Stomach (tissue), 4 donors: ENCODE measurements at regions not wholly inside any gene's neighbourhood (a gene's known extent, or its start where the extent isn't known, plus 50 kb on each side); places are given as distances from the start of the nearest gene placed in this dataset.

Source experiments
- EP300 ChIP-seq: sonication (generic); formaldehyde crosslinking; IDR thresholded peaks from one replicate; pipeline ENCODE4 v1.6.1; 2017; ENCODE audit warnings: antibody characterized with exemption
- POLR2A ChIP-seq, 4 donors: fragments of 450-650 bp; IDR thresholded peaks; one replicate each; pipeline ENCODE4 v1.6.1; 2016; ENCODE audit warnings: antibody characterized with exemption in 4 of 4, control low read depth in 2 of 4, mild to moderate bottlenecking in 1 of 4, moderate library complexity in 1 of 4
- TF ChIP-seq, protein P1 (sequence below), 7 experiments: fragments of 450-650 bp in 4 of 7; fragments of 200-600 bp in 3 of 7; sonication (generic) in 3 of 7; IDR thresholded peaks; one replicate each; pipeline ENCODE4 v1.5.1; 2016 to 2019; ENCODE audit warnings: antibody characterized with exemption in 7 of 7, control low read depth in 2 of 7, mild to moderate bottlenecking in 1 of 7

DNA sequence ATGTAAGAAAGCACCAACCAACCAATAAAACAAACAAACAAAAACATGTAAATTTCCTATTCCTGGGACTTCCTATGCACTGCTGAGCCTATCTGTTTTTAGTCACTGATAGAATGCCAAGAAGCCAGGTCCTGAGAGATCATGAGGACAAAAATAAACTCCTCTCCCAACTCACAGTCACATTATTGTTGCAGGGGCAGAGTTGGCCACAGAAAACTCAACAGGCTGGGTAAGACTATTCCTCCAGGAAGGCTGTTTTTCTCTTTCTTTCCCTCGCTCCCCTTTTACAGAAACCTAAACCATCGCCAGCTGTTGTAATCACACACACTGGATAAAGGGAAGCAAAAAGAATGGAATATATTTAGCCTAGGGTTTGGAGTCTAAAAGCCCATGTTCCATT is 55.8 kb upstream of the METAP2 start:
- TF ChIP-seq POLR2A (IDR thresholded peaks at IDR 0.05): no peak
- TF ChIP-seq, protein P1, sequence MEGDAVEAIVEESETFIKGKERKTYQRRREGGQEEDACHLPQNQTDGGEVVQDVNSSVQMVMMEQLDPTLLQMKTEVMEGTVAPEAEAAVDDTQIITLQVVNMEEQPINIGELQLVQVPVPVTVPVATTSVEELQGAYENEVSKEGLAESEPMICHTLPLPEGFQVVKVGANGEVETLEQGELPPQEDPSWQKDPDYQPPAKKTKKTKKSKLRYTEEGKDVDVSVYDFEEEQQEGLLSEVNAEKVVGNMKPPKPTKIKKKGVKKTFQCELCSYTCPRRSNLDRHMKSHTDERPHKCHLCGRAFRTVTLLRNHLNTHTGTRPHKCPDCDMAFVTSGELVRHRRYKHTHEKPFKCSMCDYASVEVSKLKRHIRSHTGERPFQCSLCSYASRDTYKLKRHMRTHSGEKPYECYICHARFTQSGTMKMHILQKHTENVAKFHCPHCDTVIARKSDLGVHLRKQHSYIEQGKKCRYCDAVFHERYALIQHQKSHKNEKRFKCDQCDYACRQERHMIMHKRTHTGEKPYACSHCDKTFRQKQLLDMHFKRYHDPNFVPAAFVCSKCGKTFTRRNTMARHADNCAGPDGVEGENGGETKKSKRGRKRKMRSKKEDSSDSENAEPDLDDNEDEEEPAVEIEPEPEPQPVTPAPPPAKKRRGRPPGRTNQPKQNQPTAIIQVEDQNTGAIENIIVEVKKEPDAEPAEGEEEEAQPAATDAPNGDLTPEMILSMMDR (IDR thresholded peaks at IDR 0.05): no peak
- TF ChIP-seq EP300: no peak
